Loucy (cell line): ENCODE measurements at regions not wholly inside any gene's neighbourhood (a gene's known extent, or its start where the extent isn't known, plus 50 kb on each side); places are given as distances from the start of the nearest gene placed in this dataset.

Experiments used
- EZH2phosphoT487 ChIP-seq: fragments of 200-600 bp; IDR thresholded peaks from 2 replicates; pipeline ENCODE4 v1.6.1; 2018; ENCODE audit warnings: antibody characterized with exemption, mild to moderate bottlenecking, moderate library complexity, borderline replicate concordance
- TF ChIP-seq, protein P1 (sequence below): fragments of 200-600 bp; sonication (generic); conservative IDR thresholded peaks from 2 replicates; pipeline ENCODE4 v1.5.1; 2014; ENCODE audit warnings: mild to moderate bottlenecking, antibody characterized with exemption, low read length

DNA sequence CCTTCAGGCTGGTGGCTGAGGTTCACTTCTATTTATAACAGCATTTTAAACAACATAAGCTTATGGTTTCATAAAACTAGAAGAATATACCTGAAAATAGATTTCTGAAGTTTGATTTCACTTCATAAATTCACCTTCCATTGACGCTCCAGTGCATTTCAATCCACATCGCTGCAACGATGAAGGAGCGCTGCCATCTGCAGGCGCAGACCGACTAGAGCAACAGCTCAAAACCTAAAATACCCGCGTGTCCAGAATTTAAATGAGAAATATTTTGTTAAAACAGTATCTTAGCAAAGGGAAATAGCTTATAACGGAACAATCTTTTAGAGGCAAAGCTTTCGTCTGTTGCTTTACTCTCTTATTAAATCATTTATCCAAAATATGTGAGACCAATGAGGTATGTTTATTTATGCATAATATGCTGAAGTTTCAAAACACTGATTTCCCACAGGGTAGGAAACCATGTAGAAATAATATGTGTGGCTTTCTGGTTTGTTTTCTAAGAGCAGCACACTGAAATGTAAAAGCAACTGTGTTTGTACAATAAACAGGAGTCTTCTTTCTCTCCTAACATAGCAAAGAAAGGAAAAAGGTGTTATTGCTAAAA is 816.4 kb upstream of the FRG1 start:
- TF ChIP-seq, protein P1, sequence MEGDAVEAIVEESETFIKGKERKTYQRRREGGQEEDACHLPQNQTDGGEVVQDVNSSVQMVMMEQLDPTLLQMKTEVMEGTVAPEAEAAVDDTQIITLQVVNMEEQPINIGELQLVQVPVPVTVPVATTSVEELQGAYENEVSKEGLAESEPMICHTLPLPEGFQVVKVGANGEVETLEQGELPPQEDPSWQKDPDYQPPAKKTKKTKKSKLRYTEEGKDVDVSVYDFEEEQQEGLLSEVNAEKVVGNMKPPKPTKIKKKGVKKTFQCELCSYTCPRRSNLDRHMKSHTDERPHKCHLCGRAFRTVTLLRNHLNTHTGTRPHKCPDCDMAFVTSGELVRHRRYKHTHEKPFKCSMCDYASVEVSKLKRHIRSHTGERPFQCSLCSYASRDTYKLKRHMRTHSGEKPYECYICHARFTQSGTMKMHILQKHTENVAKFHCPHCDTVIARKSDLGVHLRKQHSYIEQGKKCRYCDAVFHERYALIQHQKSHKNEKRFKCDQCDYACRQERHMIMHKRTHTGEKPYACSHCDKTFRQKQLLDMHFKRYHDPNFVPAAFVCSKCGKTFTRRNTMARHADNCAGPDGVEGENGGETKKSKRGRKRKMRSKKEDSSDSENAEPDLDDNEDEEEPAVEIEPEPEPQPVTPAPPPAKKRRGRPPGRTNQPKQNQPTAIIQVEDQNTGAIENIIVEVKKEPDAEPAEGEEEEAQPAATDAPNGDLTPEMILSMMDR: peak; percentile 71
- no peak for TF ChIP-seq EZH2phosphoT487
